HFFc6 (cell line): ENCODE measurements at regions not wholly inside any gene's neighbourhood (a gene's known extent, or its start where the extent isn't known, plus 50 kb on each side); places are given as distances from the start of the nearest gene placed in this dataset.

Experiments used
- DNase-seq: peaks from one replicate; pipeline ENCODE4 v3.0.0-alpha.2; 2018
- H3K27ac Mint-ChIP-seq: 2 replicates; pipeline ENCODE4 v1.8.0; 2020; ENCODE audit warnings: mild to moderate bottlenecking, mixed read lengths
- H3K27me3 Mint-ChIP-seq: 2 replicates; pipeline ENCODE4 v1.8.0; 2021; ENCODE audit warnings: mild to moderate bottlenecking, moderate library complexity, mixed read lengths; ENCODE audit not compliant: insufficient read depth
- H3K36me3 Mint-ChIP-seq: 2 replicates; pipeline ENCODE4 v1.8.0; 2021; ENCODE audit warnings: low read depth, mixed read lengths
- H3K4me1 Mint-ChIP-seq: 2 replicates; pipeline ENCODE4 v1.8.0; 2020; ENCODE audit warnings: low read depth, mixed read lengths
- H3K4me3 Mint-ChIP-seq: 2 replicates; pipeline ENCODE4 v1.8.0; 2020; ENCODE audit warnings: mild to moderate bottlenecking, moderate library complexity, mixed read lengths
- H3K9me3 Mint-ChIP-seq: 2 replicates; pipeline ENCODE4 v1.8.0; 2020; ENCODE audit warnings: mild to moderate bottlenecking, mixed read lengths
- TF ChIP-seq, protein P1 (sequence below): fragments of 200-600 bp; sonication (generic); IDR thresholded peaks from 2 replicates; pipeline ENCODE4 v1.5.0; 2021; ENCODE audit warnings: antibody characterized with exemption, mild to moderate bottlenecking

DNA sequence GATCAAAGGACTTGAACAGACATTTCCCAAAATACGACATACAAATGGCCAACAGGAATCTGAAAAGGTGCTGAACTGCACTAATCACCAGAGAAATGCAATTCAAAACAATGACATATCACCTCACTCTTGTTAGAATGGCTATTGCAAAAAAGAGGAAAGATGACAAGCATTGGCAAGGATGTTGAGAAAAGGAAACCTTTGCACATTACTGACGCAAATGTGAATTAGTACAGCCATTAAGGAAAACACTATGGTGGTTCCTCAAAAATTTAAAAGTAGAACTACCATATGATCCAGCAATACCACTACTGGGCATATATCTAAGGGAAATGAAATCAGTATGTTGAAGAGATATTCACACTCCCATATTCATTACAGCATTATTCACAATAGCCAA lies 57.7 kb upstream of the ASPRV1 start:
- TF ChIP-seq, protein P1, sequence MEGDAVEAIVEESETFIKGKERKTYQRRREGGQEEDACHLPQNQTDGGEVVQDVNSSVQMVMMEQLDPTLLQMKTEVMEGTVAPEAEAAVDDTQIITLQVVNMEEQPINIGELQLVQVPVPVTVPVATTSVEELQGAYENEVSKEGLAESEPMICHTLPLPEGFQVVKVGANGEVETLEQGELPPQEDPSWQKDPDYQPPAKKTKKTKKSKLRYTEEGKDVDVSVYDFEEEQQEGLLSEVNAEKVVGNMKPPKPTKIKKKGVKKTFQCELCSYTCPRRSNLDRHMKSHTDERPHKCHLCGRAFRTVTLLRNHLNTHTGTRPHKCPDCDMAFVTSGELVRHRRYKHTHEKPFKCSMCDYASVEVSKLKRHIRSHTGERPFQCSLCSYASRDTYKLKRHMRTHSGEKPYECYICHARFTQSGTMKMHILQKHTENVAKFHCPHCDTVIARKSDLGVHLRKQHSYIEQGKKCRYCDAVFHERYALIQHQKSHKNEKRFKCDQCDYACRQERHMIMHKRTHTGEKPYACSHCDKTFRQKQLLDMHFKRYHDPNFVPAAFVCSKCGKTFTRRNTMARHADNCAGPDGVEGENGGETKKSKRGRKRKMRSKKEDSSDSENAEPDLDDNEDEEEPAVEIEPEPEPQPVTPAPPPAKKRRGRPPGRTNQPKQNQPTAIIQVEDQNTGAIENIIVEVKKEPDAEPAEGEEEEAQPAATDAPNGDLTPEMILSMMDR = no peak
- DNase-seq = no peak
- H3K27me3 Mint-ChIP-seq = no peaks in the 10 kb centered on the region
- peaks cover 19% of the 10 kb centered on the region for H3K36me3 Mint-ChIP-seq
- H3K4me1 Mint-ChIP-seq = no peaks in the 10 kb centered on the region
- peaks cover 17% of the 10 kb centered on the region for H3K9me3 Mint-ChIP-seq
- H3K27ac Mint-ChIP-seq = no peak overlapping the region
- no peak overlapping the region for H3K4me3 Mint-ChIP-seq

GRCh38 chr2:70017962-70018361 lies 56.5 kb upstream of the ASPRV1 start:
- Mint-ChIP-seq H3K4me3 (no peak overlapping the region), H3K4me1 (no peaks in the 10 kb centered on the region), H3K27me3 (no peaks in the 10 kb centered on the region), H3K27ac (no peak overlapping the region), H3K36me3 (peaks cover 19% of the 10 kb centered on the region), H3K9me3 (peaks cover 17% of the 10 kb centered on the region)
- no peak for DNase-seq
- TF ChIP-seq, protein P1 = no peak

DNA sequence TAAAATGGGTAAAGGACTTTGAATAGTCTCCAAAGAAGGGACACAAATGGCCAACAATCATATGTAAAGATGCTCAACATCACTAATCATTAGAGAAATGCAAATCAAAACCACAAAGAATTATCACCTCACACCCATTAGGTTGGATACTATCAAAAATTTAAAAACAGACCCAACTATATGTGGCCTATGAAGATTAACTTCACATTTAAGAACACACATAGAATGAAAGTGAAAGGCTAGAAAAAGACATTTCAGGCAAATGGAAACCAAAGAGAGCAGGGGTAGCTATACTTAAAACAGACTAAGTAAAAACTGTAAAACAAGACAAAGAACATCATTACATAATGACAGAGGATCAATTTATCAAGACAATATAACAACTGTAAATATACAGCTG lies 53.5 kb upstream of the ASPRV1 start:
- TF ChIP-seq, protein P1 = no peak
- Mint-ChIP-seq H3K27ac (no peak overlapping the region), H3K4me1 (peaks cover 6% of the 10 kb centered on the region; the same call in 1 of the 2 replicates), H3K36me3 (peaks cover 19% of the 10 kb centered on the region), H3K27me3 (peaks cover 3% of the 10 kb centered on the region; the same call in 1 of the 2 replicates), H3K9me3 (peaks cover 17% of the 10 kb centered on the region), H3K4me3 (no peak overlapping the region)
- DNase-seq = no peak

DNA sequence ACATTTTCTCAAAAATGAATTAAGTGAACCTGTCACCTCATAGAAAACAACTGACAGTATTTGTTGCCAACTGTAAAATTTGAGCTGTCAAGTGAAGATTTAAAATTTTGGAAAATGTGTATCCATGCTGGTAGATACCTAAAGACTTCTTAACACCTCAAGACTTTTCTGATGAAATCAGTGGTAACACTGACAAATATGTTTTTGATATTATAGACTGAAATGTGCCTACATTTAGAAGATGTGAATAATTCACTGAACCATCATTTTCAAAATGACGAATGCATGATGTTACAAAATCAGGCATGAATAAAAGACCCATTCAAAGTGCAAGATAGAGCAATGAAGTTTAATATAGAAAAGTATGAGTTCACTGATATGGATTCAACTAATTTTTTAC lies 51.5 kb upstream of the ASPRV1 start:
- peaks cover 3% of the 10 kb centered on the region; the same call in 1 of the 2 replicates for H3K27me3 Mint-ChIP-seq
- peaks cover 7% of the 10 kb centered on the region; the same call in 1 of the 2 replicates for H3K4me1 Mint-ChIP-seq
- H3K27ac Mint-ChIP-seq = no peak overlapping the region
- H3K36me3 Mint-ChIP-seq = peaks cover 10% of the 10 kb centered on the region
- TF ChIP-seq, protein P1 = no peak
- H3K9me3 Mint-ChIP-seq = 0 out of 2 replicates have a peak, but pooled peaks cover 8% of the 10 kb centered on the region
- DNase-seq = no peak
- H3K4me3 Mint-ChIP-seq = no peak overlapping the region

GRCh38 chr2:70011786-70012185 lies 50.4 kb upstream of the ASPRV1 start:
- no peak overlapping the region for H3K27ac Mint-ChIP-seq
- H3K36me3 Mint-ChIP-seq = peaks cover 5% of the 10 kb centered on the region; the same call in 1 of the 2 replicates
- H3K27me3 Mint-ChIP-seq = peaks cover 3% of the 10 kb centered on the region; the same call in 1 of the 2 replicates
- 0 out of 2 replicates have a peak, but pooled peaks cover 8% of the 10 kb centered on the region for H3K9me3 Mint-ChIP-seq
- no peak overlapping the region for H3K4me3 Mint-ChIP-seq
- DNase-seq = no peak
- peaks cover 7% of the 10 kb centered on the region; the same call in 1 of the 2 replicates for H3K4me1 Mint-ChIP-seq
- TF ChIP-seq, protein P1 = no peak
